Endodermal cell (in vitro differentiated cells): ENCODE measurements at regions not wholly inside any gene's neighbourhood (a gene's known extent, or its start where the extent isn't known, plus 50 kb on each side); places are given as distances from the start of the nearest gene placed in this dataset.

Experiments
- DNase-seq: peaks from one replicate; pipeline ENCODE4 v3.0.0-alpha.2; 2017
- H3K27ac ChIP-seq: 2 replicates; pipeline ENCODE4 v1.5.1; 2013; ENCODE audit warnings: mild to moderate bottlenecking, low read depth, low read length, moderate library complexity
- H3K27me3 ChIP-seq: 2 replicates; pipeline ENCODE4 v1.6.1; 2013; ENCODE audit warnings: mild to moderate bottlenecking, low read length, moderate library complexity; ENCODE audit not compliant: insufficient read depth, control insufficient read depth, poor library complexity, severe bottlenecking
- H3K36me3 ChIP-seq: 2 replicates; pipeline ENCODE4 v1.7.0; 2013; ENCODE audit warnings: mild to moderate bottlenecking, low read length, moderate library complexity; ENCODE audit not compliant: control insufficient read depth, insufficient read depth
- H3K4me1 ChIP-seq: one replicate; pipeline ENCODE4 v1.7.0; 2013; ENCODE audit warnings: low read length; ENCODE audit not compliant: control insufficient read depth, insufficient read depth
- H3K4me3 ChIP-seq: 2 replicates; pipeline ENCODE4 v1.5.1; 2013; ENCODE audit warnings: mild to moderate bottlenecking, low read length, moderate library complexity
- H3K9ac ChIP-seq: 2 replicates; pipeline ENCODE4 v1.6.1; 2013; ENCODE audit warnings: mild to moderate bottlenecking, low read length, moderate library complexity; ENCODE audit not compliant: poor library complexity, severe bottlenecking; ENCODE audit errors: extremely low read depth
- H3K9me3 ChIP-seq: 2 replicates; pipeline ENCODE4 v1.6.1; 2013; ENCODE audit warnings: mild to moderate bottlenecking, low read length, moderate library complexity; ENCODE audit not compliant: control insufficient read depth
- H3K27ac Mint-ChIP-seq: 2 replicates; pipeline ENCODE4 v1.8.0; 2020; ENCODE audit warnings: mixed read lengths
- H3K27me3 Mint-ChIP-seq: 2 replicates; pipeline ENCODE4 v1.8.0; 2021; ENCODE audit warnings: mild to moderate bottlenecking, mixed read lengths; ENCODE audit not compliant: insufficient read depth
- H3K36me3 Mint-ChIP-seq: 2 replicates; pipeline ENCODE4 v1.8.0; 2020; ENCODE audit warnings: low read depth, mixed read lengths
- H3K4me1 Mint-ChIP-seq: 2 replicates; pipeline ENCODE4 v1.8.0; 2020; ENCODE audit warnings: mixed read lengths
- H3K4me3 Mint-ChIP-seq: 2 replicates; pipeline ENCODE4 v1.8.0; 2020; ENCODE audit warnings: mild to moderate bottlenecking, moderate library complexity, mixed read lengths
- H3K9me3 Mint-ChIP-seq: 2 replicates; pipeline ENCODE4 v1.8.0; 2020; ENCODE audit warnings: mild to moderate bottlenecking, mixed read lengths
- WGBS, 2 experiments: methylation state at CpG; one replicate each; pipeline versions ENCODE4 v1.1.5 to v1.1.7; 2013; ENCODE audit warnings: missing lambda C conversion rate in 2 of 2, mixed read lengths in 1 of 2; ENCODE audit not compliant: insufficient coverage in 1 of 2, insufficient read length in 1 of 2; 5-methylcytosine and 5-hydroxymethylcytosine counted together
- TF ChIP-seq, protein P1 (sequence below): fragments of 200-600 bp; sonication (generic); conservative IDR thresholded peaks from 2 replicates; pipeline ENCODE4 v1.5.0; 2021; ENCODE audit warnings: antibody characterized with exemption, mild to moderate bottlenecking

DNA sequence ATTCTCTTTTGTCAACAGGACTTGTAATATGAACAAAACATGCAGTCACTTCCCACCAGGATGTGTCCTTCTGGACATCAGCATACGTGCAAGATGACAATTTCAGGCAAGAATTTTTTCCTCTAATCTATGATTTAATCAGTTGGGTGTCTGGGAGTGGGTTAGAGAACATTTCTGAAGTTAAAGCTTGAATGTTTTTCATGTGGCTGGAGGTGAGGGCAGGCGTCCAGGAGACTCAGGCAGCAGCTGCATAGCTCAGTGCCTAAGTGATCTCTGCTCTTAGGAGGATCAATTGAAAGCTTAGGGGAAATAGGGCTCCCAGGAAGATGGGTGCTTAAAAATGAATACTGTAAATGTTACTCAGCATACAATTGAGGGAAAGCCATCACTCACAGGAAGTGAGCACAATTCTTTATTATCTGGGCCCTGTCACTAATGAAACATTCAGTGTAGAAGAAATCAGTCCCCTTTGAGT is 457.6 kb upstream of the KLF6 start:
- H3K4me1 ChIP-seq = peaks cover 14% of the 10 kb centered on the region
- TF ChIP-seq, protein P1, sequence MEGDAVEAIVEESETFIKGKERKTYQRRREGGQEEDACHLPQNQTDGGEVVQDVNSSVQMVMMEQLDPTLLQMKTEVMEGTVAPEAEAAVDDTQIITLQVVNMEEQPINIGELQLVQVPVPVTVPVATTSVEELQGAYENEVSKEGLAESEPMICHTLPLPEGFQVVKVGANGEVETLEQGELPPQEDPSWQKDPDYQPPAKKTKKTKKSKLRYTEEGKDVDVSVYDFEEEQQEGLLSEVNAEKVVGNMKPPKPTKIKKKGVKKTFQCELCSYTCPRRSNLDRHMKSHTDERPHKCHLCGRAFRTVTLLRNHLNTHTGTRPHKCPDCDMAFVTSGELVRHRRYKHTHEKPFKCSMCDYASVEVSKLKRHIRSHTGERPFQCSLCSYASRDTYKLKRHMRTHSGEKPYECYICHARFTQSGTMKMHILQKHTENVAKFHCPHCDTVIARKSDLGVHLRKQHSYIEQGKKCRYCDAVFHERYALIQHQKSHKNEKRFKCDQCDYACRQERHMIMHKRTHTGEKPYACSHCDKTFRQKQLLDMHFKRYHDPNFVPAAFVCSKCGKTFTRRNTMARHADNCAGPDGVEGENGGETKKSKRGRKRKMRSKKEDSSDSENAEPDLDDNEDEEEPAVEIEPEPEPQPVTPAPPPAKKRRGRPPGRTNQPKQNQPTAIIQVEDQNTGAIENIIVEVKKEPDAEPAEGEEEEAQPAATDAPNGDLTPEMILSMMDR = no peak
- no peaks in the 10 kb centered on the region for H3K27me3 ChIP-seq
- H3K4me3 ChIP-seq = no peak overlapping the region
- H3K36me3 Mint-ChIP-seq = no peaks in the 10 kb centered on the region
- H3K27ac Mint-ChIP-seq = peak overlapping the region; percentile 55
- no peak overlapping the region for H3K4me3 Mint-ChIP-seq
- H3K9ac ChIP-seq = peak overlapping the region; percentile 41
- peak overlapping the region; percentile 98 for H3K27ac ChIP-seq
- peaks cover 22% of the 10 kb centered on the region for H3K4me1 Mint-ChIP-seq
- no peaks in the 10 kb centered on the region for H3K9me3 ChIP-seq
- no peaks in the 10 kb centered on the region for H3K27me3 Mint-ChIP-seq
- DNase-seq = no peak
- 73 to 100% methylated on average over 1 to 2 of the region's 2 CpGs for WGBS, 2 experiments
- H3K36me3 ChIP-seq = no peaks in the 10 kb centered on the region
- no peaks in the 10 kb centered on the region for H3K9me3 Mint-ChIP-seq

DNA sequence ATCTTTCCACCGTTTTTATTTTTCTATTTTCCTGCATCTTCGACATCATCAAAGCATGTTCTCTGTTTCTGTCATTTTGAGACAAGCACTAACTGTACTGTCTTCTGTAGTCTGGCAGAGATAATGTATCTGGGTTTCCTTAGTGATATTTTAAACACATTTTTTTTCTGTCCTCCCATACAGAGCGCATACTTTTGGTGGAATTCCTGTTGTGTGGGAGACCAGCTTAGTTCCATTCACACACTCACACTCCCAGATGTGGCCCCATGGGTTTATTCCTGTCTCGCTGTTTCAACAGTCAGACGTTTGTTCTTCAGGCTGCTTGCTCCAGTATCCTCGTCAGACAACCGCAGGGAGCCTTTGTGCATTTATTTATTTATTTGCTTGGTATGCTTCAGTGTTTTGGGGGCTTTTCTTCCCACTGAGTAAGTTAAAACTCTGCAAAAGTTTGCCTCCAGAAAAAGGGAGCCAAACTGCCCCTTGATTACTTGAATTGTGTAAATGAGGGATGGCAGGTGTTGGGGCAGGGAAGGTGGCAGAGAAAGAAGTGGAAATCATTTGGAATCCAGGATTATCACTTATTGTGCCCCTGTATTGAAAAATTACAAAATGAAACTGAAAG is 456.8 kb upstream of the KLF6 start:
- peak overlapping the region; percentile 98 for H3K27ac ChIP-seq
- H3K36me3 Mint-ChIP-seq = no peaks in the 10 kb centered on the region
- no peaks in the 10 kb centered on the region for H3K27me3 ChIP-seq
- peak; percentile 72 for DNase-seq
- no peaks in the 10 kb centered on the region for H3K27me3 Mint-ChIP-seq
- H3K36me3 ChIP-seq = no peaks in the 10 kb centered on the region
- H3K4me3 Mint-ChIP-seq = no peak overlapping the region
- peaks cover 14% of the 10 kb centered on the region for H3K4me1 ChIP-seq
- H3K9ac ChIP-seq = peak overlapping the region; percentile 41
- H3K4me1 Mint-ChIP-seq = peaks cover 22% of the 10 kb centered on the region
- WGBS, 2 experiments = 52 to 63% methylated on average over 2 to 7 of the region's 7 CpGs
- TF ChIP-seq, protein P1 = no peak
- peak overlapping the region; percentile 85 for H3K27ac Mint-ChIP-seq
- H3K4me3 ChIP-seq = peak overlapping the region; percentile 29
- peaks cover 5% of the 10 kb centered on the region for H3K9me3 ChIP-seq
- peaks cover 4% of the 10 kb centered on the region for H3K9me3 Mint-ChIP-seq

DNA sequence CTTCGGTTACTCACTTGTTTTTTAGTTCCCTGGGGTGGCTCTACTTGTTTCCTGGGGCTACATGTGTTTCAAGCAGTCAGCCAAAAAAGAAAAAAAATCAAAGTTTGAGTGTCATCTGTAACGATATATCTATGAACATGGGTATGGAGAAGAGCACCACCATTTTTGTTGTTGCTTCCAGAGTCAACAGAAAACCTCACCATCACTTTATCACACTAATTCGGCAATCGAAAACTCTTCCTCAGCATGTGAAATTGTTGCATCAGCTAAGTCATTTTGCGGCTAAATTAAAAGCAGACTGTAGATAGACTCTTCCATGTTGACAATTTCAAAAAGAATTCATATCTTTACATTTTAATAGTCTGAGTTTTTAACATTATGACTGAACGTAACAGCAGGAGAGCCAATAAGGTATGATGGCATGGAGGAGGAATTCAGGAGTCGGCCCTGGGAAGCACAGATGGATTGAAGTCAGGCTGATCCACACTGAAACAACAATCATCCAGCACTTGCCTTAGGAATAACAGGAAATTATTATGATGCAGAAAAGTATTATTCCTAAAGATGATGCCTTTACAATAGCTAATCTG is 455.7 kb upstream of the KLF6 start:
- Histone ChIP-seq H3K9ac (no peak overlapping the region), H3K27ac (peak overlapping the region; percentile 98)

More for the DNA sequence above, 455.7 kb upstream of the KLF6 start:
- Histone ChIP-seq H3K27me3 (no peaks in the 10 kb centered on the region), H3K36me3 (no peaks in the 10 kb centered on the region), H3K4me1 (peaks cover 14% of the 10 kb centered on the region), H3K9me3 (peaks cover 9% of the 10 kb centered on the region), H3K4me3 (no peak overlapping the region)
- Mint-ChIP-seq H3K9me3 (peaks cover 7% of the 10 kb centered on the region), H3K27ac (no peak overlapping the region), H3K4me3 (no peak overlapping the region), H3K36me3 (no peaks in the 10 kb centered on the region), H3K27me3 (no peaks in the 10 kb centered on the region), H3K4me1 (peaks cover 22% of the 10 kb centered on the region)
- WGBS, 2 experiments = 82 to 93% methylated on average over 2 to 7 of the region's 7 CpGs
- no peak for DNase-seq
- TF ChIP-seq, protein P1 = no peak
